H1 (cell line): ENCODE measurements at regions not wholly inside any gene's neighbourhood (a gene's known extent, or its start where the extent isn't known, plus 50 kb on each side); places are given as distances from the start of the nearest gene placed in this dataset.

Source experiments
- CTCF ChIA-PET: fragments of 300-600 bp; sonication (Branson Sonifier 250); formaldehyde crosslinking; loops from one replicate; lab custom pipeline; 2021; ENCODE audit not compliant: partially characterized antibody; lab: Charles Lee
- POLR2A ChIA-PET: fragments of 300-600 bp; sonication (Branson Sonifier 250); formaldehyde crosslinking; loops from one replicate; lab custom pipeline; 2021; ENCODE audit warnings: inconsistent platforms; ENCODE audit not compliant: partially characterized antibody; lab: Charles Lee
- DNase-seq, 2 experiments: peaks; one replicate each; pipeline versions ENCODE4 v3.0.0 to v3.0.0-alpha.2; 2010 to 2022; ENCODE audit warnings: low spot score in 2 of 2, low read depth in 1 of 2, mixed read lengths in 1 of 2
- FAIRE-seq: peaks from 2 replicates; lab custom pipeline; 2011; peaks lifted over from hg19 to GRCh38; lab: Jason Lieb, UNC
- H2AFZ ChIP-seq: 2 replicates; pipeline ENCODE4 v1.8.1; 2012; ENCODE audit warnings: low read length, inconsistent platforms
- H2AK5ac ChIP-seq: 2 replicates; pipeline ENCODE4 v1.6.1; 2013; ENCODE audit warnings: low read depth, low read length
- H2BK120ac ChIP-seq: replicated peaks from 2 replicates; pipeline ENCODE3; 2013; ENCODE audit warnings: low read depth, low read length, inconsistent platforms
- H2BK12ac ChIP-seq: 2 replicates; pipeline ENCODE4 v1.6.1; 2013; ENCODE audit warnings: low read depth, low read length
- H2BK15ac ChIP-seq: 2 replicates; pipeline ENCODE4 v1.6.1; 2013; ENCODE audit warnings: low read length
- H2BK20ac ChIP-seq: 2 replicates; pipeline ENCODE4 v1.6.1; 2013; ENCODE audit warnings: low read length
- H2BK5ac ChIP-seq: 2 replicates; pipeline ENCODE4 v1.6.1; 2013; ENCODE audit warnings: low read depth, low read length
- H3K14ac ChIP-seq: 2 replicates; pipeline ENCODE4 v1.6.1; 2013; ENCODE audit warnings: inconsistent platforms; ENCODE audit not compliant: insufficient read length
- H3K18ac ChIP-seq: 2 replicates; pipeline ENCODE4 v1.6.1; 2013; ENCODE audit warnings: low read length; ENCODE audit errors: extremely low read depth
- H3K23ac ChIP-seq: 2 replicates; pipeline ENCODE4 v1.6.1; 2013; ENCODE audit warnings: inconsistent platforms; ENCODE audit not compliant: insufficient read length
- H3K23me2 ChIP-seq: 2 replicates; pipeline ENCODE4 v1.6.1; 2013; ENCODE audit warnings: low read depth, low read length
- H3K27ac ChIP-seq: 2 replicates; pipeline ENCODE4 v1.6.1; 2011; ENCODE audit warnings: low read depth, low read length, inconsistent platforms
- H3K27me3 ChIP-seq, 4 experiments: replicated peaks in 1 of 4; 1 replicate in 1 of 4; 2 replicates in 3 of 4; pipeline versions ENCODE4 v1.6.1 to v1.8.1; 2011 to 2013; ENCODE audit warnings: low read length in 3 of 4, mild to moderate bottlenecking in 3 of 4, inconsistent platforms in 2 of 4, mixed read lengths in 2 of 4, moderate library complexity in 1 of 4; ENCODE audit not compliant: control insufficient read depth in 3 of 4, insufficient read depth in 3 of 4; ENCODE audit errors: extremely low read depth in 1 of 4
- H3K36me3 ChIP-seq, 4 experiments: 2 replicates each; pipeline versions ENCODE4 v1.6.1 to v1.8.1; 2011 to 2013; ENCODE audit warnings: mild to moderate bottlenecking in 4 of 4, low read length in 3 of 4, moderate library complexity in 2 of 4, control low read depth in 1 of 4, inconsistent platforms in 1 of 4; ENCODE audit not compliant: insufficient read depth in 4 of 4, control insufficient read depth in 2 of 4
- H3K4ac ChIP-seq: replicated peaks from 2 replicates; pipeline ENCODE3; 2013; ENCODE audit warnings: low read length, low read depth, mixed read lengths, inconsistent platforms; ENCODE audit not compliant: insufficient read length
- H3K4me1 ChIP-seq, 4 experiments: replicated peaks in 1 of 4; 1 replicate in 1 of 4; 2 replicates in 3 of 4; pipeline versions ENCODE4 v1.6.1 to v1.8.1; 2011 to 2013; ENCODE audit warnings: low read length in 3 of 4, inconsistent platforms in 2 of 4, mixed read lengths in 1 of 4; ENCODE audit not compliant: insufficient read depth in 4 of 4, control insufficient read depth in 3 of 4
- H3K4me2 ChIP-seq, 2 experiments: 2 replicates each; pipeline versions ENCODE4 v1.6.1 to v1.8.1; 2011 to 2013; ENCODE audit warnings: low read depth in 2 of 2, low read length in 2 of 2, control low read depth in 1 of 2, inconsistent platforms in 1 of 2, mild to moderate bottlenecking in 1 of 2; ENCODE audit not compliant: insufficient read depth in 1 of 2
- H3K4me3 ChIP-seq, 4 experiments: fragments of 200-600, 300-600 bp in 1 of 4; sonication (generic), shearing (Covaris generic), sonication (Bioruptor Twin) in 1 of 4; 2 replicates each; pipeline versions ENCODE4 v1.5.1 to v1.8.1; 2011 to 2016; ENCODE audit warnings: low read length in 4 of 4, low read depth in 3 of 4, control low read depth in 2 of 4, inconsistent platforms in 2 of 4, mild to moderate bottlenecking in 2 of 4, mixed read lengths in 1 of 4, moderate library complexity in 1 of 4; ENCODE audit not compliant: insufficient read depth in 2 of 4; ENCODE audit errors: extremely low read depth in 1 of 4
- H3K56ac ChIP-seq: replicated peaks from 2 replicates; pipeline ENCODE3; 2013; ENCODE audit warnings: low read depth, mild to moderate bottlenecking, mixed read lengths, low read length, inconsistent platforms; ENCODE audit not compliant: insufficient read length
- H3K79me1 ChIP-seq: 2 replicates; pipeline ENCODE4 v1.6.1; 2013; ENCODE audit warnings: low read depth, low read length, control low read depth
- H3K79me2 ChIP-seq, 2 experiments: 2 replicates each; pipeline versions ENCODE4 v1.6.1 to v1.8.1; 2012 to 2013; ENCODE audit warnings: low read length in 2 of 2, mild to moderate bottlenecking in 2 of 2, inconsistent platforms in 1 of 2; ENCODE audit not compliant: insufficient read depth in 2 of 2, control insufficient read depth in 1 of 2
- H3K9ac ChIP-seq, 4 experiments: replicated peaks in 1 of 4; 1 replicate in 1 of 4; 2 replicates in 3 of 4; pipeline versions ENCODE4 v1.6.1 to v1.8.1; 2011 to 2013; ENCODE audit warnings: low read depth in 3 of 4, low read length in 3 of 4, control low read depth in 2 of 4, mild to moderate bottlenecking in 2 of 4, moderate library complexity in 2 of 4, inconsistent platforms in 1 of 4; ENCODE audit errors: extremely low read depth in 1 of 4
- H3K9me3 ChIP-seq, 2 experiments: 2 replicates each; pipeline versions ENCODE4 v1.6.1 to v1.8.1; 2012 to 2013; ENCODE audit warnings: mild to moderate bottlenecking in 2 of 2, moderate library complexity in 2 of 2, control low read depth in 1 of 2, inconsistent platforms in 1 of 2, low read depth in 1 of 2, low read length in 1 of 2, mixed read lengths in 1 of 2; ENCODE audit not compliant: insufficient read depth in 2 of 2
- H4K20me1 ChIP-seq, 2 experiments: replicated peaks in 1 of 2; 2 replicates each; pipeline versions ENCODE3 to v1.8.1; 2011 to 2013; ENCODE audit warnings: inconsistent platforms in 2 of 2, low read length in 2 of 2, mild to moderate bottlenecking in 1 of 2; ENCODE audit not compliant: insufficient read depth in 2 of 2, control insufficient read depth in 1 of 2
- H4K5ac ChIP-seq: 2 replicates; pipeline ENCODE4 v1.6.1; 2013; ENCODE audit warnings: low read length, low read depth, mixed read lengths, inconsistent platforms; ENCODE audit not compliant: insufficient read length
- H4K8ac ChIP-seq: 2 replicates; pipeline ENCODE4 v1.8.0; 2013; ENCODE audit warnings: mild to moderate bottlenecking, moderate library complexity, low read length, inconsistent platforms; ENCODE audit not compliant: insufficient read depth; ENCODE audit errors: extremely low read depth
- H4K91ac ChIP-seq: replicated peaks from 2 replicates; pipeline ENCODE3; 2013; ENCODE audit warnings: low read length, mixed read lengths, inconsistent platforms; ENCODE audit not compliant: insufficient read length
- ATF2 ChIP-seq: IDR thresholded peaks from 2 replicates; pipeline ENCODE4 v1.6.1; 2012; ENCODE audit warnings: low read length, inconsistent platforms
- CBX8 ChIP-seq: fragments of 300-800, 300-1000 bp; sonication (generic); IDR thresholded peaks from 2 replicates; pipeline ENCODE4 v1.7.1; 2016; ENCODE audit warnings: low read depth, low read length, borderline replicate concordance
- EP300 ChIP-seq, 2 experiments: IDR thresholded peaks; 1 replicate in 1 of 2; 2 replicates in 1 of 2; pipeline ENCODE4 v1.6.1; 2011 to 2012; ENCODE audit warnings: low read depth in 2 of 2, low read length in 2 of 2, mild to moderate bottlenecking in 2 of 2, borderline replicate concordance in 1 of 2, inconsistent platforms in 1 of 2, moderate library complexity in 1 of 2
- HDAC2 ChIP-seq, 2 experiments: fragments of 300-600 bp in 1 of 2; sonication (generic) in 1 of 2; IDR thresholded peaks; 2 replicates each; pipeline ENCODE4 v1.6.1; 2011 to 2012; ENCODE audit warnings: low read depth in 2 of 2, low read length in 2 of 2, mild to moderate bottlenecking in 2 of 2, moderate library complexity in 2 of 2, borderline replicate concordance in 1 of 2, inconsistent platforms in 1 of 2
- JUN ChIP-seq: IDR thresholded peaks from 2 replicates; pipeline ENCODE4 v1.6.1; 2011; ENCODE audit warnings: low read depth, mild to moderate bottlenecking, improper control_type of control experiment, low read length
- MAX ChIP-seq: IDR thresholded peaks from 2 replicates; pipeline ENCODE4 v1.6.1; 2012; ENCODE audit warnings: inconsistent platforms
- RFX5 ChIP-seq: IDR thresholded peaks from 2 replicates; pipeline ENCODE4 v1.6.1; 2011; ENCODE audit warnings: low read depth, low read length, improper control_type of control experiment, borderline replicate concordance
- SRF ChIP-seq: IDR thresholded peaks from 2 replicates; pipeline ENCODE4 v1.6.1; 2011; ENCODE audit warnings: mild to moderate bottlenecking, low read depth, low read length, moderate library complexity
- SUZ12 ChIP-seq: fragments of 200-600 bp; sonication (generic); IDR thresholded peaks from 2 replicates; pipeline ENCODE4 v1.6.1; 2012; ENCODE audit warnings: mild to moderate bottlenecking, inconsistent platforms, low read length, moderate library complexity, mixed read lengths
- YY1 ChIP-seq: IDR thresholded peaks from 2 replicates; pipeline ENCODE4 v1.6.1; 2011; ENCODE audit warnings: low read depth, mild to moderate bottlenecking, low read length
- WGBS, 2 experiments: shearing (Covaris generic) in 1 of 2; methylation state at CpG; one replicate each; pipeline versions ENCODE4 v1.1.6 to v1.1.7; 2013 to 2015; ENCODE audit warnings: low lambda C conversion rate in 2 of 2, mixed read lengths in 2 of 2, inconsistent platforms in 1 of 2, low coverage in 1 of 2, missing lambda C conversion rate in 1 of 2; ENCODE audit not compliant: insufficient replicate concordance in 2 of 2, insufficient coverage in 1 of 2, insufficient read length in 1 of 2; ENCODE audit errors: extremely low coverage in 1 of 2, missing lambda C conversion rate in 1 of 2; 5-methylcytosine and 5-hydroxymethylcytosine counted together

GRCh38 chr6:167410462-167410861 lies 85.6 kb downstream of the TTLL2 start:
- Histone ChIP-seq H2BK12ac (0 out of 2 replicates have a peak overlapping the region, but pooled peaks have one; percentile 22), H3K27ac (no peak overlapping the region), H3K4ac (no peak overlapping the region), H3K56ac (no peak overlapping the region), H3K4me3 (no peak overlapping the region), H3K18ac (no peak overlapping the region), H3K4me2 (no peak overlapping the region), H3K36me3 (no peaks in the 10 kb centered on the region; a peak in 1 of 8 replicates), H3K79me2 (no peaks in the 10 kb centered on the region), H2BK120ac (no peak overlapping the region), H4K5ac (no peak overlapping the region), H2BK5ac (no peak overlapping the region), H3K23ac (no peak overlapping the region), H4K20me1 (no peaks in the 10 kb centered on the region), H2AK5ac (no peak overlapping the region), H3K79me1 (no peaks in the 10 kb centered on the region), H3K9me3 (no peaks in the 10 kb centered on the region), H4K91ac (no peak overlapping the region), H3K27me3 (no peaks in the 10 kb centered on the region), H3K9ac (no peak overlapping the region), H3K23me2 (no peaks in the 10 kb centered on the region), H2BK20ac (peak overlapping the region; percentile 34; the same call in 1 of the 2 replicates), H3K14ac (no peak overlapping the region), H2BK15ac (0 out of 2 replicates have a peak overlapping the region, but pooled peaks have one; percentile 61), H2AFZ (no peak overlapping the region), H4K8ac (peak overlapping the region; percentile 18; the same call in 1 of the 2 replicates), H3K4me1 (peaks cover 0 to 15% (median 5%) of the 10 kb centered on the region in 4 experiments; a peak in 5 of 7 replicates)
- ChIA-PET POLR2A (no interaction called here), CTCF (interaction anchor here (0.7 kb wide), 1 partner anchor 78 kb away, joined by 3 read pairs; no protein-coding TSS in a partner anchor)
- FAIRE-seq (no peak), DNase-seq (no peak)
- WGBS, 2 experiments, result 81% methylated on average over 9 of the region's 9 CpGs; no CpG with 5 or more reads in 1 of the 2 experiments
- TF ChIP-seq CBX8, result no peak
- no peak for TF ChIP-seq ATF2
- TF ChIP-seq SRF, result no peak
- TF ChIP-seq SUZ12, result no peak
- no peak for TF ChIP-seq YY1
- TF ChIP-seq EP300 (IDR thresholded peaks at IDR 0.05; ENCODE audit: borderline replicate concordance in 1 of 2, low read depth in 2 of 2, low read length in 2 of 2), result no peak
- no peak for TF ChIP-seq HDAC2 (IDR thresholded peaks at IDR 0.05; ENCODE audit: borderline replicate concordance in 1 of 2, low read depth in 2 of 2, low read length in 2 of 2)
- TF ChIP-seq MAX, result no peak
- no peak for TF ChIP-seq RFX5
- TF ChIP-seq JUN, result no peak
